Kidney (tissue), 13 donors: ENCODE measurements at regions not wholly inside any gene's neighbourhood (a gene's known extent, or its start where the extent isn't known, plus 50 kb on each side); places are given as distances from the start of the nearest gene placed in this dataset.

ENCODE experiments used
- DNase-seq, 5 donors: peaks; one replicate each; pipeline ENCODE4 v3.0.0-alpha.2; 2013 to 2020
- FAIRE-seq: peaks from 2 replicates; lab custom pipeline; 2012; peaks lifted over from hg19 to GRCh38; lab: Jason Lieb, UNC
- H3K27ac ChIP-seq, 2 donors: one replicate each; pipeline ENCODE4 v1.7.0; 2013; ENCODE audit warnings: low read depth in 2 of 2, low read length in 2 of 2, inconsistent platforms in 1 of 2
- H3K27me3 ChIP-seq: one replicate; pipeline ENCODE4 v1.7.1; 2013; ENCODE audit warnings: low read length, inconsistent platforms; ENCODE audit not compliant: control insufficient read depth, insufficient read depth
- H3K36me3 ChIP-seq, 3 donors: one replicate each; pipeline versions ENCODE4 v1.7.0 to v1.7.1; 2013; ENCODE audit warnings: low read length in 3 of 3, control low read depth in 1 of 3, inconsistent platforms in 1 of 3; ENCODE audit not compliant: insufficient read depth in 3 of 3, control insufficient read depth in 2 of 3
- H3K4me1 ChIP-seq, 3 donors: one replicate each; pipeline versions ENCODE4 v1.7.0 to v1.7.1; 2013; ENCODE audit warnings: low read length in 3 of 3, inconsistent platforms in 1 of 3, low read depth in 1 of 3; ENCODE audit not compliant: control insufficient read depth in 2 of 3, insufficient read depth in 2 of 3
- H3K4me3 ChIP-seq, 3 donors: one replicate each; pipeline versions ENCODE4 v1.7.0 to v1.8.1; 2013; ENCODE audit warnings: low read length in 3 of 3, control low read depth in 1 of 3, inconsistent platforms in 1 of 3
- H3K9ac ChIP-seq, 3 donors: one replicate each; pipeline versions ENCODE4 v1.7.0 to v1.7.1; 2013; ENCODE audit warnings: low read length in 3 of 3, control low read depth in 1 of 3, inconsistent platforms in 1 of 3
- H3K9me3 ChIP-seq, 3 donors: one replicate each; pipeline versions ENCODE4 v1.7.0 to v1.7.1; 2013; ENCODE audit warnings: low read length in 3 of 3, control low read depth in 1 of 3, inconsistent platforms in 1 of 3; ENCODE audit not compliant: control insufficient read depth in 2 of 3, insufficient read depth in 1 of 3
- CTCF ChIP-seq: IDR thresholded peaks from 3 replicates; pipeline ENCODE4 v1.5.1; 2012; ENCODE audit warnings: mild to moderate bottlenecking, moderate library complexity, borderline replicate concordance; ENCODE audit not compliant: insufficient read depth; ENCODE audit errors: extremely low read depth
- intact Hi-C: fragments of 100-400 bp; cut with DNase I; formaldehyde crosslinking; loops from one replicate; pipeline ENCODE4 v1.11.1; 2022
- donor health status: control.
- donor health status: control.
- donor health status: control.
- donor health status: control.
- donor health status: control.
- donor health status: DM: yes; HTN: yes; CAD: no.
- donor health status: Normal renal cell carcinoma (clear cell type).

GRCh38 chr15:95577927-95578326, 752.6 kb upstream of the NR2F2 start:
- H3K9me3 ChIP-seq = no peaks in the 10 kb centered on the region
- peaks cover 0 to 4% (median 0%) of the 10 kb centered on the region in 3 donors for H3K4me1 ChIP-seq
- no peaks in the 10 kb centered on the region for H3K27me3 ChIP-seq
- TF ChIP-seq CTCF = no peak
- intact Hi-C loops = no loop called here
- no peak for FAIRE-seq
- no peak overlapping the region for H3K9ac ChIP-seq
- H3K36me3 ChIP-seq = no peaks in the 10 kb centered on the region
- no peak overlapping the region for H3K4me3 ChIP-seq
- no peak overlapping the region for H3K27ac ChIP-seq
- DNase-seq = peak in 4 of 5 donors; percentile 52 to 90 (median 71)

- no peak overlapping the region for H3K4me3 ChIP-seq
- FAIRE-seq (no peak), DNase-seq (peak in 1 of 5 donors; percentile 34)
- intact Hi-C loops = no loop called here
- no peaks in the 10 kb centered on the region for H3K36me3 ChIP-seq
- no peak for TF ChIP-seq CTCF
- H3K27ac ChIP-seq = no peak overlapping the region
- peaks cover 0 to 4% (median 0%) of the 10 kb centered on the region in 3 donors for H3K4me1 ChIP-seq
- no peaks in the 10 kb centered on the region for H3K9me3 ChIP-seq
- H3K9ac ChIP-seq = no peak overlapping the region
- H3K27me3 ChIP-seq = no peaks in the 10 kb centered on the region
Observed at GRCh38 chr15:95580121-95580520, 750.4 kb upstream of the NR2F2 start.

DNA sequence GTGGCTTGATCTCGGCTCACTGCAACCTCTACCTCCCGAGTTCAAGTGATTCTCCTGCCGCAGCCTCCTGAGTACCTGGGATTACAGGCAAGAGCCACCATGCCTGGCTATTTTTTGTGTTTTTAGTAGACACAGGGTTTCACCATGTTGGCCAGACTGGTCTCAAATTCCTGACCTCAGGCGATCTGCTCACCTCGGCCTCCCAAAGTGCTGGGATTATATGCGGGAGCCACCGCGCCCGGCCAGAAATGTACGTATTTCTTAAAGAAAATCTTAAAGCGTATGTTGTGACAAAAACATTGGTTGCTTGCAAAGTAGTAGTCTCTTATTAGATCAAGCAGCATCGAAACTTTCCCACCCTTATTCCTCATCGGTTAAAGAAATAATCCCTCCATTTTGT, 748.9 kb upstream of the NR2F2 start:
- no peak overlapping the region for H3K4me3 ChIP-seq
- FAIRE-seq (no peak), DNase-seq (peak in 1 of 5 donors; percentile 44)
- TF ChIP-seq CTCF = no peak
- intact Hi-C loops = no loop called here
- no peaks in the 10 kb centered on the region for H3K9me3 ChIP-seq
- no peaks in the 10 kb centered on the region for H3K27me3 ChIP-seq
- H3K4me1 ChIP-seq = peaks cover 0 to 4% (median 0%) of the 10 kb centered on the region in 3 donors
- H3K9ac ChIP-seq = no peak overlapping the region
- no peaks in the 10 kb centered on the region for H3K36me3 ChIP-seq
- H3K27ac ChIP-seq = no peak overlapping the region

DNA sequence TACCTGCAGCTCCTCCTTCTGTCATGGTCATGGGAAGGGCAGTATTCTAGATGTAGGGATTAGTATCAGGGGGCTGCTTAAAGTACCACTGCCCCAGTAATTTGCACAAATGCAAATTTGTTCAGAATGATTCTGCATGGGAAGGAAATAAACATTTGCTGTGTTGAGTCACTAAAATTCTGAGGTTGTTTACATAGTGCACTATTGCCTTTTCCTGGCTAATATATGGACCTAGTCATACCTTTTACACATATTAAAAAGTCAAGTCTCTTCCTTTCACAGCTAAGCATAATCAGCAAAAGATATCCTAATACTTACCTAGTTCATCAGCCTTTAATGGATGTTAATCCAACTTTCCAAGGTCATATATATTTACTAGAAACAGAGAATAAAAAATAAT, 746.4 kb upstream of the NR2F2 start:
- Histone ChIP-seq H3K4me1 (no peaks in the 10 kb centered on the region), H3K36me3 (no peaks in the 10 kb centered on the region), H3K27me3 (no peaks in the 10 kb centered on the region), H3K4me3 (no peak overlapping the region), H3K9ac (no peak overlapping the region), H3K27ac (no peak overlapping the region), H3K9me3 (no peaks in the 10 kb centered on the region)
- no peak for FAIRE-seq
- no peak for DNase-seq
- no peak for TF ChIP-seq CTCF
- intact Hi-C loops = no loop called here
